HG02642 (cell line): ENCODE measurements at regions not wholly inside any gene's neighbourhood (a gene's known extent, or its start where the extent isn't known, plus 50 kb on each side); places are given as distances from the start of the nearest gene placed in this dataset.
"Not testable (repeated sequence)": the region's sequence is repeated elsewhere in the genome, so short reads cannot be mapped to it uniquely, and the experiment has no call there.

Experiments
- ATAC-seq: cut with Tn5 transposase; IDR thresholded peaks from one replicate; pipeline ENCODE4 v1.9.1; 2021; ENCODE audit warnings: mild to moderate bottlenecking; ENCODE audit not compliant: unreplicated experiment, poor library complexity

DNA sequence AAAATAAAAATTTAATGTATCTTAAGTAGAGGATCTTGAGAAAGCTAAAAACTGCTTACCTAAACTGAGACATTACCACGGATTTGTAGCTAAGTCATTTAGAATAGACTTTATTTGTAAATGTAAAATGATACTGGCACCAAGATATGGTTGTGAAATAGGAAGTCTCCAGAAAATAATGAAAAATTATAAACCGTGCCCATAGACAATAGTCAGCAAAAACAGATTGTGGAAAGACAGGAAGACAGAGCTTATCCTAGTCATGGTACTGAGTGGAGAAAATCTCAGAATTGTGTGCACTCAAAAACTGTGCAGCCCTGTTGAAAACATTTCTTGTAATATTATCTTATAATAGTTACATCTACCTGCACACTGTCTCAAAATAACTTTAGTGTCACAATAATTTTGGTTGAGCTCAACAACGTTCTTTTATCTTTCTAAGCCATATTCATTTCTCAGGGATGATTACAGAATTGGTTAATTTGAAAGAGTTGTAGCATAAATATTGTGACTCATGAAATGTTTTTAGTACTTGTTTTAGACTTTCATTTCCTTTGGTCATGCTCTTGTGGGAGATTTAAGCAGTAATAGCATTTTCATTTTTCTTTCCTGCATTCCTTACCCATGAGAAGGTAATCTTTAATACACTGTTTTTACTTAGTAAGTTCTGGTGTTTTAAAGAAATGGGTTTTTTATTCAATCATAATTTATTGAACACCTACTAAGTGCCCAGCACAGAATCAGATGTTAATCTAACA is 174.5 kb downstream of the SOX4 start:
- no peak for ATAC-seq

DNA sequence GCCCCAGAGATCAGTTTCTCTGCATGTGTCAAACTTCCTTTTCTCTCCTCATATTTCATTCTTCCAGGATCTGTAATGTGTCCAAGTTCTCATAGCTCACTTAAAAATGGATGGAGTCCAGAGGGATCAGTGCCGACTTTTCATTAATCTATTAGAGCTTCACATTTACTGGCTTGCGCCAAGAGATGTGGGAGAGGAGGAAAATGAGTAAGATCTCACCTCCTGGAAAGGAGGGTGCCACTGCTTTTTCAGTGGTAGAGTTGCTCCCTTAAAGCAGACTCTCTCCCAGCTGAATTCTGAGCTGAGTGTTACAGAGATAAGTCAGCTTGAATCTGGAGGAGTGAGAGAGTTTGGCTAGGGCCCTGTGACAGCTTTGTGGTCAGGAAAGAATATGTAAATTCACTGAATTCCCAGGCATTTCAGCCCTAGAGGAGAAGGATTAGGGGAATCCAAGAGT is 175.9 kb downstream of the SOX4 start:
- ATAC-seq: no peak

DNA sequence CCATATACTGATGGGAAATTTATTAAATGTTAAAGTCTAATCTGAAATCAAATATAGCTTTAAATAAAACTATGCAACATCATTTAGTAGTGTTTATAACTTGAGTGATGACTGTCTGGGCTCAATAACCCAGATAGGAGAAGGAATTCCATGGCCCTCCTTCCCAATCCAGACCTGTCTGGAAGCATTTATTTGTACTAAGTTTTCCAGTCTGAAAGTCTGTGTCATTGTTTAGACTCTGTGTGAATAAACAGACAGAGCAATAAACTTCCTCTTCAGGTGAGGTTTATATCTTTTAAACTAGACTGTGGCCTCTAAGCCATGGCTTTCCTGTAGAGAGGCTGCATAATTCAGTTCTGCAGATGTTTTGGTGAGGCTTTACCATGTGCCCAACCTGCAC is 176.4 kb downstream of the SOX4 start:
- no peak for ATAC-seq

DNA sequence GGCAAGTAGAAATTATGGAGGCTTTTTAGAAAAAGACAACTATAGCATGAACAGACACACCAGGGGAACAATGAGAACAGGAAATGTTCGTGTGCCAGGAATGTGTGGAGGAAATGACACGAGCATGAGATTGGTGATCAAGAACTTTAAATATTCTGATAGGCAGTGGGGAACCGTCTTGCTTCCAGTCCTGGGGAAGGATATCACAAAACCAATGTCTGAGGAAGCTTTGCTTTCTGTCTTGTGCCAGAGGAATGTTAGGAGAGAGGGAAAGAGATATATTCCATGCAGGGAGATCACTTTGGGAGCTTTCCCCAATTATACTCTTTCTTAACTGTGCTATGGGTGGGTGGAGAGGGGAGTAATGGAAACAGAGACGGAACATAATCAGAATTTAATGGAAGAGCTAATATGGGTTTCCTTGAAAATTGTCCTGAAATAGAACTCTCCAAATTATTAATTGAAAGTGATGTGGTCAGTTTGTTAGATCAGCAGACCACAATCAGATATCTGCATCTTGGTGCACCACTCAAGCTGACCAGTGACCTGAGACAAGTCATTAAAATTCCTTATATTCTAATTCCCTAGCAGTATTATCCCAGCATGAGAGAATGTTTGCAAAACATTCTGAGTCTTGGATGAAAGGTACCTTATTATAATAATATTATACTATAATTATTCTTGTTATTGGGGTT is 178.2 kb downstream of the SOX4 start:
- no peak for ATAC-seq

DNA sequence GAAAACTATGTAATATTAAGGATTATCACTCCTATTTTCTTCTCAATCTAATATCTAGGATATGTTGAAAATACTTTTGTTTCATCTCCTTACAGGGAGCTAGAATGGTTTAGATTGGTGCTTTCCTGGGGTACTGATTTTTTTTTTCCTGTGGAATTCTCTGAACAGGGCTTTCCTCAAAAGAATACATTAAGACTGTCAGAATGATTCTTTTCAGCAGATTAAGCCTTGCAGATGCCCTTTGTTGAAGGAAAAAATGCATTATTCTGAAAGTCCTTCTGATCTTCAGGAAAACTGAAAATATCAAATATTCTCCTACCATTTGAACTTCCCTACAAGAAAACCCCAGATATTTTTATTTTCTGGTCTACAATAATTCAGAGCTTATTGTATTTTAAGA is 178.9 kb downstream of the SOX4 start:
- ATAC-seq: no peak

DNA sequence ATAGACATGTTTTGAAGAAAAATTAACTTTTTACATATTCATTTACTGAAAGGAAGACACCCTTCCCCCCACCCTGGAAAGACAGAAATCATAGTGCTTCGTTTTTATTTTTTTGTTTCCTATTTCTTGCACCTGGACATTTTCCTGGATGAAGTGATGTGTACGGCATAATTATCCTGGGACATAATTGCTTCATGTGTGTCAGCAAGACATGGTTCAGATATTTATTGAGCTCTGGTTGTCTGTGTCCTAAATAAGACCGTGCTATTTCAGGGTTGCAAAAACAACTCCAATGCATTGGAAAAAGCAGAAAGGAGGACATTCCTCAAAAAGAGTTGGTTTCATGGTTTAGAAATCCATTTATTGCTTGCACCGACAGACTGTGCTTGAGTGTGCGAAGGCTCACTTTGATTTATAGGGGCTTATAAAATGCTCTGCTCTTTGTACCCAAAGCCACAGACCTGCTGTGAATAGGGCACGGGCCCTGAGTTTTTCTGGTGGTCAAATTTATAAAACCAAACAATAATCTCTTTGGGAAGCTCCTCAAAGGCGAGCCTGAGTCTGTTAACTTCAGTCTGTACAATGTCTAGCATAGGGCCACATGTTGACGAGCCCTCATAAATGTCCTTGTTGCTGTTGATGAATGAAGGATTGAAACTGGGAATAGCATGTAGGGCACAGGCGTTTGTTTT is 179.5 kb downstream of the SOX4 start:
- ATAC-seq: no peak

DNA sequence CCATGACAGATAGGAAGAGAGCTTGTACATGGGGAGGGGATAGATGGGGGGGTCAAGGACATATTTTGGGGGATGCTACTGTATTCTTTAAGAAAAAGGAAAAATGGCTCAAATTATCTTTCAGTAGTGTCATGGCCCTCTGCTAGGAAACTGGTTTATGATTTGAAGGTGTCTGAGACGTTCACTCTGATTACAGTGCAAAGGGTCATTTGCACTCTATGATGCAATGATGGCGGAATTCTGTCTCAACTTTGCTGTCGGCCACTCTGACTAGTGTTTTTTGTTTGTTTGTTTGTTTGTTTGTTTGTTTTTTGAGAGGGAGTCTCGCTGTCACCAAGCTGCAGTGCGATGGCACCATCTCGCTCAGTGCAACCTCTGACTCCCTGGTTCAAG is 180.0 kb downstream of the SOX4 start:
- no peak for ATAC-seq

DNA sequence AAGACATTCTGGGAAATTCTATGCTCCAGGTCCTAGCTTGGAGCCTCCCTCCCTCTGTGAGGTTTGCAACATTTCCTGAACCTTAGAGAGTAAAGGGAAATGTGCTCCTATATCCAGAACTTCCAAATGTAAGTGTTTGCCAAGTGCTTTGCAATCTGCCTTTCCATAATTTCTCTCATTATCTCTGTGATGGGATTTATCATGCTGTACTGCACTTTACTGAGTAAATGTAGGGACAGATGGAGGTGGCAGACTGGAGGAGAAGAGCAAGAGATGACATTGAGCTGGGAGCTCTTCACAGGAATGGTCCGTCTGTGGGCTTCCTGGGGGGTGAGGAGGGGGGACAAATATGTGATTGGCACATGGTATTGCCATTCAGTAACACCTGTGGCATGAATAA is 184.3 kb downstream of the SOX4 start:
- no peak for ATAC-seq

DNA sequence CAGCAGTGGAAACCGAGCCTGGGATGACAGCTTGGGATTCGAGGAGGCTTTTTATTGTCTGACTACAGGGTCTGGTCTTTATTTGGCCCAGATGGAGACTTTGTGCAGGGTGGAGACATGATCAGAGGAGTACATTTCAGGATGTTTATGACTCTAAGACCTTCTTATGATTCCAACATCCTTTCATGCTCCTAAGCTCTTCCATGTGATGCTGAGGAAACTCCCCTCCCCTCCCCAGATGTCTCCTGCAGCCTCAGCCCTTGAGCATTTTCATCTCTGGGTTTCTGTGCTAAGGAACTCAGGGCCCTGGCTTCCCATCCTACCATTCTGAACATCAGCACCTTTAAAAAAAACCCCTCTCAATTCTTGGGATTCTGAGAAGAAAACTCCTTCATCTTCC is 186.6 kb downstream of the SOX4 start:
- ATAC-seq: no peak

DNA sequence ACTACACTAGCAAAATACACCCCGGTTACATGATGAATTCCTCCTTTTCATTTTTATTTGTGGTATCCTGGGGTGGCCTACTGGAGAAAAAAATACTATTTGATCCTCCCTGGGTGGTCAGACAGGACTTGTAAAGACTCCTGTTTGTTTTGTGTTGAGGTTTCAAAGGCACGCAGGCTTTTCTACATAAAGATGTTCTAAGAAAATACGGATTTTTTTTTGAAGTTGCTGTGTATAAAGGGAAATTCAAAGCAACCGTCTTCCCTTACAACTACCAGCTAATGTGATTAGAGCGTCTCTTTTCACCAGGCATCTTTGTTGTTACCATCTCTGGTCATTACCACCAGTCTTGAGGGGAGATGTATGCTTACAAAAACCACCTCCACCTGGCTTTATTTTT is 187.1 kb downstream of the SOX4 start:
- no peak for ATAC-seq

DNA sequence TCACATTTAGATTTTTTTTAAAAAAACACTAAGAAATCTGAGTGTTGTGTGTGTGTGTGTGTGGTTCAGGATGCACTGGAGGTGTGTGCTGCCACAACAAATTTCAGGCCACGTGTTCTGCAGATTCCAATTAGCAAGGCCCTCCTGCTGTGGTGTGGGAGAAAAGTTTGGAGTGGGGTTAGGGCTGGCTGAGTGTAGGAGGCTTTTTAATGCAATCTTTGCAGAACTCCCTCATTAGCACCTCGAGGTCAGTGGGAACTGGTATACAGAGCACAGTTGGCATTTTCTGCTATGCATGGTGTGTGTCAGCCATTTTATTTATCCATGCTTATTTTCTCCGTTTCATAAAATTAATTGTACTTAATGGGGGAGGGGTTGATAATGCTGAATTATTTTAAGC is 187.6 kb downstream of the SOX4 start:
- ATAC-seq: no peak

DNA sequence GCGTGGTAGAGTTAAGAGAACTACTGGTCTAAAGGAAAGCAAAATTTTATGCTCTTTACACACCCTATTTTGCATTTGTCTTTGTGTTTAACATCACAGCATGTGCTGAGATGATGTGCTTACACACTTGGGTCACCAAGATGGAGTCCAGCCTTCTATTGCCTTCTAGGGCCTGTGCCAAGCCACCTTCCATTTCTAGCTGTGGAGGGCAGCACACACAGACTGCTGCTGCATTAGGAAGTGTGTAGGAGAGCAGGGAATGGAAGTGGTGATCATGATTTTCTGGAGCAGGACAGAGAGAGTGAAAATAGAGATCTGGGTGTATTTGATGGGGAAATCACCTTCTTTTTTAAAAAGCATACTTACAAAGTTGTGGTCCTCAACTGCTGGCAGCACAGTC is 191.6 kb downstream of the SOX4 start:
- ATAC-seq: no peak

DNA sequence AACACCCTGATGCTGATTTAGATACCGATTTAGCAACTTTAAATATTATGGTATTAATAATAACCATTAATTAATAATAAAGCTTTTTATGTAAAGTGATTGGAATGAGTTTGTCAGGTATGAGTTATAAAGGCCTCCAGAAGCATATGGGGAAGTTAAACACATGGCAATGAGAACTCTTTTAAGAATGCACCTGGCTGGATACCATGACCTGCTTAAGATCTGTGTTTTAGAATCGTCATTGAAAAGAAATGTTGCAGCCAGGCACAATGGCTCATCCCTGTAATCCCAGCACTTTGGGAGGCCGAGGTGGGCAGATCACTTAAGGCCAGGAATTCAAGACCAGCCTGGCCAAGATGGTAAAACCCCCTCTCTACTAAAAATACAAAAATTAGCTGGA is 197.5 kb downstream of the SOX4 start:
- no peak for ATAC-seq

DNA sequence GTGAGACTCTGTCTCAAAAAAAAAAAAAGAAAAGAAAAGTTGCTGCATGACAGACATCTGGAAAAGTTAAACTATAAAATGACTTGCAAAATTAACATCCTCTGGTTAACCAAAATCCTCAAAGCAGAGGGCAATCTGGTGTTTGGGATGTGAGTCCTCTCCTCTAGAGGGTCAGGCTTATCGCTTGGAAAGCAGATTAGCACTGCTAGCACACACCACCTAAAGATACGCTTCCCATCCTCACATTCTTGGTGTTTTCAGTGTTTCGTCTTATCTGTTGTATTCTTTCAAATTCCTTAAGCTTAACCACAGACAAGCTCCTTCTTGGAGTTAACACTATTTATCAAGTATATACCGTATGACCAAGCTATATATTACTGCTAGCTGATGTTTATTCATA is 198.0 kb downstream of the SOX4 start:
- no peak for ATAC-seq

DNA sequence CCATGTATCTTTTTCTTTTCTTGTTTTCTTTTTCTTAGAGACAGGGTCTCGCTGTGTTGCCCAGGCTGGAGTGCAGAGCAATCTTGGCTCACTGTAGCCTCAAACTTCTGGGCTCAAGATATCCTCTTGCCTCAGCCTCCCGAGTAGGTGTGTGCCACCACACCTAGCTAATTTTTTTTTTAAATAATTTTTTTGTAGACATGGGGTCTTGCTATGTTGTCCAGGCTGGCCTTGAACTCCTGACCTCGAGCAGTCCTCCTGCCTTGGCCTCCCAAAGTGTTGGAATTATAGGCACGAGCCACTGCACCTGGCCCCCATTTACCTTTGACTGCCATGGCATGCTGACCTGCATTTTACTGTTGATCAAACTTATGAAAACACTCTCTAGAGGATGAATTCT is 198.6 kb downstream of the SOX4 start:
- ATAC-seq: no peak

DNA sequence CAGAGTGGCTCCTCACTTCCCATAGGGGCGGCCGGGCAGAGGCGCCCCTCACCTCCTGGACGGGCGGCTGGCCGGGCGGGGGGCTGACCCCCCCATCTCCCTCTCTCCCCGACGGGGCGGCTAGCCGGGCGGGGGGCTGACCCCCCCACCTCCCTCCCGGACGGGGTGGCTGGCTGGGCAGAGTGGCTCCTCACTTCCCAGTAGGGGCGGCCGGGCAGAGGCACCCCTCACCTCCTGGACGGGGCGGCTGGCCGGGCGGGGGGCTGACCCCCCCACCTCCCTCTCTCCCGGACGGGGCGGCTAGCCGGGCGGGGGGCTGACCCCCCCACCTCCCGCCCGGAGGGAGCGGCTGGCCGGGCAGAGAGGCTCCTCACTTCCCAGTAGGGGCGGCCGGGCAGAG is 203.4 kb downstream of the SOX4 start:
- ATAC-seq: not testable (repeated sequence)

DNA sequence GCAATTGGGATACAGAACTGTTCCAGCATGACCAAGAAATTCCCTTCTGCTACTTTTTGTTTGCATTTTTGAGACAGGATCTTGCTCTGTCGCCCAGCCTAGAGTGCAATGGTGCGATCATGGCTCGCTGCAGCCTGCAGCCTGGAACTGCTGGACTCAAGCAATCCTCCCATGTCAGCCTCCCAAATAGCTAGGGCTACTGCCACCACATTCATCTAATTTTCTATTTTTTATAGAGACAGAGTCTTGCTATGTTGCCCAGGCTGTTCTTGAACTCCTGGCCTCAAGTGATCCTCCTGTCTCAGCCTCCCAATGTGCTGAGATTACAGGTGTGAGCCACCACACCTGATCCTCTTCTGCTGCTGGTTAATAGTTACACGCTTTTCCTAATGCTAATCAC is 204.9 kb downstream of the SOX4 start:
- ATAC-seq: no peak

DNA sequence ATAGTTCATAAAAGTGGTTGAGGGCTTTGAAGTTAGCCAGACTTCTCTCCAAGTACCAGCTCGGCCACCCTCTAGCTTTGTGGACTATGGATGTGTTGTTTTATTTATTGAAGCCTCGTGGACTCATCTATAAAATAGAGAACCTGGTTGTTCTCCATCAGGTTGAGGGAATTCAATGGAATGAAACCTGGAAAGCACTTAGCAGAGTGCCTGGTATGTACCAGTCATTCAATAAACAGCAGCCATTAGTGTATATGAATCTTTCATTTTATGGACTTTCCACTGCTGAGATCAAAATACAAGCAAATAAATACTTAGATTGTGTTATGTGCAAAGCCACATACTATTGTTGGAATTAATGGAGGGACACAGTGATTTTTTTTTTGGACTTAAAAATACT is 206.8 kb downstream of the SOX4 start:
- no peak for ATAC-seq

DNA sequence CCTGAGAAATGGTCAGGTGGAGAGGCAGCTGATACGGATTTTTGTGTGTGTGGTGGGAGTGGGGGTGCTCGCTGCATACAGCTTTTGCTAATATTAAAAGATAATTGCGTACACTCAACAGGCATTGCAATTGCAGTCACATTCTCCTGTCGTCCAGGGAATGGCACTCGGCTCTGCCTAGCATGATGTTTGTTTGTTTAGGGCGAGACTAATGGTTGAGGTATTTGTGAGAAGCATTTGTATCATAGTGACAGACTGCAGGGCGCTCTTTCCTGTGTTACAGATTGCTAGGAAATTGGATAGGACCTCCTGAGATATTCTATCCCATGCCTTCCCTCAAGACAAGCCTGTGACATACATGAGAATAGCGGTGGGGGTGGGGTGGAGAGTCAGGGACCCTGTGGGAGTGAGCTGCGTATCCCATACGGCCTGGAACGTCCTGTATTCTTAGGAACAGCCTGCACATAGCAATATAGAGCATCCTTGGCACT is 207.4 kb downstream of the SOX4 start:
- ATAC-seq: no peak

DNA sequence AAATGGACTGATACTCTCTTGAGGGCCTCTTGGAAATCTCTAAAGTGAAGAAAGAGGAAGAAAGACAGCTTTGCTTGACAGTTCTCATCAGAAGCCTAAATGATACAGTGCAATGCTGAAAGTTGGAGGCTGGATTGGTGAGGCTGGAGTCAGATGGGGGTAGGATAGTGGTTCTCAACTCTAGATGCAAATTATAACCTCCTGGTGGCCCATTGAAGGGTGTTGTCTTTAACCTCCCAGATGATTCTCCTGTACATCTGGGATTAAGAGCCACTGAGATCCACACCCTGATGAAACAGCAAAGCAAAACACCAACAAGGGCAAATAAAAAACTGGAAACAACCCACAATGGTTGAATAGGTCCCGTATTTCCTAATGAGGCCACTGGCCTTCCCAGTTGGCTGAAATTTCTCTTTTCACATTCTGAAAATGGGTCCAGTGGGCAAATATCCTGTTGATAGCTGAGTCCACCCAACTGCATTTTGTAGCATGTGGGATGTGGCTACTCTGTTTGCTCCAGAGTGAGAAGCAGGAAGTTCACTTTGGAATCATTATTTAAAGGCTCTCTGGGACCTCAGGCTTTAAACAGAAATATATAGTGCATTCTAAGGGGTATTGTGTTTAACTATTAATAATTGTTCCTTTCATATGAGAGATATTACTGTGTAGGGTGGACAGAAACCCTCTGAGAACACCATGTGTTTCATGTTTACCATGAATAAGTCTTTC is 208.1 kb downstream of the SOX4 start:
- ATAC-seq: no peak
